ENCODE measurements at regions not wholly inside any gene's neighbourhood (a gene's known extent, or its start where the extent isn't known, plus 50 kb on each side); places are given as distances from the start of the nearest gene placed in this dataset.
"Not testable (repeated sequence)": the region's sequence is repeated elsewhere in the genome, so short reads cannot be mapped to it uniquely, and the experiment has no call there.

- FAIRE-seq, result not testable (repeated sequence)
Measured at GRCh38 chr2:111320965-111321364, 200.3 kb downstream of the BCL2L11 start.

GRCh38 chr2:111323384-111323783 is 202.7 kb downstream of the BCL2L11 start:
- FAIRE-seq, result not testable (repeated sequence)

GRCh38 chr2:111327726-111328125 is 207.0 kb downstream of the BCL2L11 start:
- FAIRE-seq, result not testable (repeated sequence)

- FAIRE-seq, result not testable (repeated sequence)
Measured at GRCh38 chr2:111329309-111329708, 208.6 kb downstream of the BCL2L11 start.

GRCh38 chr2:111331099-111331724 is 210.5 kb downstream of the BCL2L11 start:
- FAIRE-seq, result not testable (repeated sequence)

- not testable (repeated sequence) for FAIRE-seq
Measured at GRCh38 chr2:111335220-111335907, 214.7 kb downstream of the BCL2L11 start.

- FAIRE-seq, result not testable (repeated sequence)
Measured at GRCh38 chr2:111338474-111338873, 217.8 kb downstream of the BCL2L11 start.

GRCh38 chr2:111339476-111339875 is 218.8 kb downstream of the BCL2L11 start:
- FAIRE-seq, result not testable (repeated sequence)

- FAIRE-seq, result not testable (repeated sequence)
Measured at GRCh38 chr2:111344590-111344989, 223.9 kb downstream of the BCL2L11 start.

- not testable (repeated sequence) for FAIRE-seq
Measured at GRCh38 chr2:111345439-111345838, 224.7 kb downstream of the BCL2L11 start.

GRCh38 chr2:111346018-111346930 is 225.6 kb downstream of the BCL2L11 start:
- FAIRE-seq, result not testable (repeated sequence)

GRCh38 chr2:111347695-111348094 is 227.0 kb downstream of the BCL2L11 start:
- FAIRE-seq, result not testable (repeated sequence)

- not testable (repeated sequence) for FAIRE-seq
Measured at GRCh38 chr2:111348316-111348715, 227.6 kb downstream of the BCL2L11 start.

- FAIRE-seq, result not testable (repeated sequence)
Measured at GRCh38 chr2:111355022-111355817, 234.5 kb downstream of the BCL2L11 start.

- FAIRE-seq, result not testable (repeated sequence)
Measured at GRCh38 chr2:111355823-111356511, 235.3 kb downstream of the BCL2L11 start.

- FAIRE-seq, result not testable (repeated sequence)
Measured at GRCh38 chr2:111356512-111357031, 235.9 kb downstream of the BCL2L11 start.

- FAIRE-seq, result not testable (repeated sequence)
Measured at GRCh38 chr2:111365986-111366640, 245.4 kb downstream of the BCL2L11 start.

- not testable (repeated sequence) for FAIRE-seq
Measured at GRCh38 chr2:111366641-111367029, 245.9 kb downstream of the BCL2L11 start.

GRCh38 chr2:111367080-111367479 is 246.4 kb downstream of the BCL2L11 start:
- not testable (repeated sequence) for FAIRE-seq

- not testable (repeated sequence) for FAIRE-seq
Measured at GRCh38 chr2:111367871-111368270, 247.2 kb downstream of the BCL2L11 start.

- FAIRE-seq, result not testable (repeated sequence)
Measured at GRCh38 chr2:111368288-111368687, 247.6 kb downstream of the BCL2L11 start.
